Stimulated activated effector memory CD8-positive, alpha-beta T cell treated with anti-CD3 and anti-CD28 coated beads, Interleukin-12 subunit alpha, Interleukin-12 subunit beta, amount 100 ng/mL, for 72 hours (primary cell): ENCODE measurements at regions not wholly inside any gene's neighbourhood (a gene's known extent, or its start where the extent isn't known, plus 50 kb on each side); places are given as distances from the start of the nearest gene placed in this dataset.
"Not testable (repeated sequence)": the region's sequence is repeated elsewhere in the genome, so short reads cannot be mapped to it uniquely, and the experiment has no call there.

Source experiments
- ATAC-seq: fragments of 150-1000 bp; cut with Tn5 transposase; 2 replicates; pipeline ENCODE4 v1.10.0; 2021
- DNase-seq, 2 donors: peaks; one replicate each; pipeline ENCODE4 v3.0.0; 2021 to 2022; ENCODE audit warnings: low spot score in 2 of 2
- H3K27ac Mint-ChIP-seq: one replicate; pipeline ENCODE4 v1.8.0; 2022; ENCODE audit warnings: mild to moderate bottlenecking, mixed read lengths
- H3K36me3 Mint-ChIP-seq: one replicate; pipeline ENCODE4 v1.8.0; 2022; ENCODE audit warnings: mild to moderate bottlenecking, mixed read lengths
- H3K4me1 Mint-ChIP-seq: one replicate; pipeline ENCODE4 v1.8.0; 2022; ENCODE audit warnings: mixed read lengths
- H3K4me3 Mint-ChIP-seq: one replicate; pipeline ENCODE4 v1.8.0; 2022; ENCODE audit warnings: mild to moderate bottlenecking, mixed read lengths
- H3K9me3 Mint-ChIP-seq: one replicate; pipeline ENCODE4 v1.8.0; 2022; ENCODE audit warnings: mixed read lengths

DNA sequence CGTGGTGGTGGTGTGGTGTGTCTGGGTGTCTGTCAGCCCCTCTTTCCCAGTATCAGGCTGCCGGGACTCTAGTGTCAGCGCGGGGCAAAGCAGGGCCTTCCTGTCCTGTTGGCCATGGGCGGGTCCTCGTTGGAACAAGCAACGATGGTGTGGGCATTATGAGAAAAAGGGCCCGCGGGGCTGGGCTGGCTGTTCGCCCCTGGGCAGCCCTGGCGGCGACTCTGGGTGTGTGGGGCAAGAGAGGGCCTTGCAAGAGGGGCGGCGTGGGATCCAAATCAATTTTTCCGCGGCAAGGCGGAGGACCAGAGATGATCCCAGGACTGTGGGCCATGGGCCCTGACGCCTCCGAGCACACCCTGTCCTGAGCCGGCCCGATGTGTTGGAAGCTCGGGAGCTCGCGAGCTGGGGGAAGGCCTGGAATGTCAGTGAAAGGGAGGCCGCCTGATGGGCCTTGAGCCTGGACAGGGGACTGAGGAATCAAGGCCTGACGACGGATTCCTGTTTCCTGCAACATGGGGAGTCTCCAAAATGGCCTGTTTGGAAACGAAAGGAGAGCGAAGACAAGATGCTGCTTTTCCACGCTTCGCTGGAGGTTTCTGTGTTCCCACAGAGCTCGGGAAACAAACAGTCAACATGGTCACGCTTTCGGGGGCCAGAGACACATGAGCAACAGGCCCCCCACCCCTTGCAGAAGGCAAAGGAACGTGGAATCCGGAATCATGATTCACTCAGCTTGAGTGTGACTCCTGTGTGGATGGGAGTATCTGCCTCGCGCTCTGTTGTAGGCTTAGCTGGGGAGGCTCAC, 364.7 kb upstream of the DEFB115 start:
- Mint-ChIP-seq H3K36me3 (no peaks in the 10 kb centered on the region), H3K9me3 (no peaks in the 10 kb centered on the region), H3K4me3 (no peak overlapping the region), H3K4me1 (peaks cover 12% of the 10 kb centered on the region), H3K27ac (no peak overlapping the region)
- no peak for DNase-seq
- ATAC-seq, result no peak

DNA sequence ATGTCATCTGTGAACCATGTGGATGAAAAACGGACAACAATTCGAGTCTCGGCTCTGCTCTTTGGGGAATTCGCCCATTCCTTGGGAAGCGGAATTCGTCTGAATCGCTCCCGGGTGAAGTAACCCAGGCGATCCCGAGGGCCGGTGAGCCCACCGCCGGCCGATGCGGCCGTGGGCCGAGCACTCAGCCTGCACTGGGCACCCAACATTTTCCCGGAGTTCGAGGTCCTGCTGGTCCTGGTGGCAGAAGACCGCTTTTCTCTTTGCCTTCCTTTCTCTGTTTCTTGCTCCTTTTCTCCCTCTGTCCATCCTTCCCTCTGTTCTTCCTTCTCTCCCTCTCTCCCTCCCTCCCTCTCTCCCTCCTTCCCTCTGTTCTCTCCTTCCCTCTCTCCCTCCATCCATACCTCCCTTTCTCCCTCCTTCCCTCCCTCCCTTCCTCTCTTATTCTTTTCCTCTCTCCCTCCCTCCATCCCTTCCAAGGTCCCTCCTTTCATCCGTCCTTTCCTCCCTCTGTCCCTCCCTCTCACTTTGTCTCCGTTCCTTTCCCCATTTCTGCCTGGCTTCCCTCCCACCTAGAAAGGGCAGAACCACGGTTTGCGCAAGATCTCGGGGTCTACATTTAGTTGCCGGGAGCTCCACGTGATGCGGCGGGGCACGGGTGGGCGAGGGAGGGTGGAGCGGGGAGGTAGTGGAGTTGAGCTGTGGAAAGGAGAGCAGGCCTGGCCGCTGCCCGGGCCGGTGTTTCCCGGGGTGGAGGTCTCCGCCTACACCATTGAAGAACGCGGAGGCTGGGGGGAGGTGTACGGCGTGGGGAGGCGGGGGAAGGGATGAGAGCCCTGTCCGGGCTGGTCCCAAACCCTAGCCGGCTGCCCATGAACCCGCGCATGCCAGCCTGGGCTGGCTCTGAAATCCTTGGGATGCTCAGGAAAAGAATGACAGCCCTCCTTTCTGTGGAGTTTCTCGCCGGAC, 363.8 kb upstream of the DEFB115 start:
- not testable (repeated sequence) for H3K9me3 Mint-ChIP-seq, H3K36me3 Mint-ChIP-seq, H3K4me3 Mint-ChIP-seq, H3K27ac Mint-ChIP-seq, ATAC-seq, DNase-seq
- peaks cover 16% of the 10 kb centered on the region for H3K4me1 Mint-ChIP-seq

DNA sequence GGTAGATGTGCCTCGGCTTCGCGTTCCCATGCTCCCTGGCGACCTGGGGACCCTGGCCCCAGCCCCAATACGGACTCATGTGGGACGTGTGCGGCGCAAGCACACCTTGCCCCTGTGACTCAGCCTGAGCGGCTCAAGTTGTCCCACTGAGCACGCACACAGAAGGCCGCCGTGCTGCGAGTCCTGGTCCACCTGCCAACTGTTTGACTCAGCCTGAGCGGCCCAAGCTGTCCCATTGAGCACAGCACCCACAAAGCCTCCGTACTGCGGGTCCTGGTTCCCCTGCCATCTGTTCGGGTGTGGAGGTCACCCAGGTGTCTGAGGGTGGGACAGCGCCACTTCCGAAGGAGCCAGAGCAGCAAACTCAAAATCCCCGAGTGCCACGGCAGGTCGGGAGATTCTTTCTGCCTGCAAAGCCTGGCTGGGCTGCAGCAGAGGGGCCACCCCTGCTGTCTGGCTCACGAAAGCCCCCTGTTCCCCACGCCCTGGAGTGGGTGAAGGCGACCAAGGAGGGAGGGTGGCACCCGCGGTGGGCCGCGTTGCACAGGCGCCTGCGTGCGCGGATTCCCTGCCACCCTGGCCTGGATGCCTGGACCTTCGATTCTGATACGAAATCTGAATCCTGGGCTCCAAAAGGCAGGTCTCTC, 362.6 kb upstream of the DEFB115 start:
- peaks cover 23% of the 10 kb centered on the region for H3K4me1 Mint-ChIP-seq
- not testable (repeated sequence) for DNase-seq, ATAC-seq, H3K9me3 Mint-ChIP-seq, H3K27ac Mint-ChIP-seq, H3K4me3 Mint-ChIP-seq, H3K36me3 Mint-ChIP-seq

DNA sequence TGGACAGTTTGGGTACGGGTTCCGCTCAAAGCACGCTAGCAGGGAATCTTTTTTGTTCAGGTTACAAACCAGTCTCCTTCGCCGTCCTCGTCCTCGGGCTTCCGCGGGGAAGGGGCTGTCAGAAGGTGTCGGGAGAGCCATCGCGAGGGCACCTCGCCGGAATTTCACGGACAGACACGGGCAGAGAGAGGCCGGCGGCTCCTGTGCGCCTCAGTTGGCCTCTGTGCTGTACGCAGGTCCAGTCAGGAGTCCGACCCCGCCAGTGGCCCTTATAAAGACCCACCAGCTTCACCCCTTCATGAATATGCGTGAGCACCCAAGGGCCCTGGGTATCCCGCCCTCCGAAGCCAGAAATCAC, 362.1 kb upstream of the DEFB115 start:
- ATAC-seq, H3K27ac Mint-ChIP-seq, H3K9me3 Mint-ChIP-seq, DNase-seq, H3K4me3 Mint-ChIP-seq, H3K36me3 Mint-ChIP-seq: not testable (repeated sequence)
- H3K4me1 Mint-ChIP-seq, result peaks cover 23% of the 10 kb centered on the region

DNA sequence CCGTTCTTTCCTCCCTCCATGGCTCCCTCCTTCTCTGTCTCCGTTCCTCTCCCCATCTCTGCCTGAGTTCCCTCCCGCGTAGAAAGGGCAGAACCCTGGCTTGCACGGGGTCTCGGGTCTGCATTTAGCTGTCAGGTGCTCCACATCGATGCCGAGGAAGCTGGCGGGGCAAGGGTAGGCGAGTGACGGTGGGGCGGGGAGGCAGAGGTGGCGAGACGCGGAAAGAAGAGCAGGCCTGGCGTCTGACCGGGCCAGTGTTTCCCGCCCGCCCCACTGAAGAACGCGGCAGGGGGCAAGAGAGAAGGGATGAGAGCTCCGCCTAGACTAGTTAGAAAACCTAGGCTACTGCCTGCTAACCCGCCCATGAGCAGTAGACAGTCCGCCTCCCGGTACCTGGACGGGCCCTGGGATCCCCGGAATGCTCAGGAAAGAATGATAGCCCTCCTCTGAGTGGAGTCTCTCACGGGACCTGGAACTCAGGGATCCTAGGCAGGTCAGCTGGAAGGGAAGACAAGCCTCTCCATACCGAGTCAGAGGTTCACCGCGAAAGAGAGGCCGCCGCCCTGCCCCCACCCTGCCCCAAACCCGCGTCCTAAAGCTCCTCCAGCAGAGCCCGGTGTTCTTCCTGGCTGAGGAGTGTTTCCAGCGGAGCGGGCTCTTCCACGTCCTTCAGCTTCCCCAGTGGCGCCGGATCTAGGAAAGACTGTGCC, 357.9 kb upstream of the DEFB115 start:
- peaks cover 13% of the 10 kb centered on the region for H3K4me1 Mint-ChIP-seq
- H3K9me3 Mint-ChIP-seq, DNase-seq: not testable (repeated sequence)

DNA sequence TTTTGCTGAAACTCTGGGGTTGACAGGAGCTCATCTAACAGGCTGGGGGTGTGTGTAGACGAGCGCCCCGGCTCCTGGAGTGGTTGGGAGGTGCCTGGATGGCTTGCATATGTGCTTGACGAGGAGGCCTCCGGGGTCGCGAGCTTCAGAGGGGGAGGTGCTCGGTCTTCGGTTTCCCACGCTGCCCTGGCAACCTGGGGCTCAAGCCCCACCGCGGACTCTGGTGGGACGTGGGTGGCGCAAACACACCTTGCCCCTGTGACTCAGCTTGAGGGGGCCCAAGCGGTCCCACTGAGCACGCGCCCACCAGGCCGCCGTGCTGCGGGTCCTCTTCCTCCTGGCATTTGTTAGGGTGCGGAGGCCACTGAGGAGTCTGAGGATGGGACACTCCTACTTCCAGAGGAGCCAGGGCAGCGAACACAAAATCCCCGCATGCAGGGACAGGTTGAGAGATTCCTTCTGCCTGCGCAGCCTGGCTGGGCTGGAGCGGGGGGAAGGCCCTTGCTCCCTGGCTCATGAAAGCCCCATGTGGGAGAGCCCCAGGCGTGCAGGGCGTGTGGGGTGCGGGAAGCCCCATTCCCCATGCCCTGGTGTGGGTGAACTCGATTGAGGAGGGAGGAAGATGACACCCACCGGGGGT, 357.3 kb upstream of the DEFB115 start:
- not testable (repeated sequence) for DNase-seq, H3K27ac Mint-ChIP-seq, H3K4me3 Mint-ChIP-seq, ATAC-seq, H3K9me3 Mint-ChIP-seq, H3K36me3 Mint-ChIP-seq
- H3K4me1 Mint-ChIP-seq, result peaks cover 13% of the 10 kb centered on the region

More for the DNA sequence above, 357.9 kb upstream of the DEFB115 start:
- H3K27ac Mint-ChIP-seq, H3K4me3 Mint-ChIP-seq, ATAC-seq, H3K36me3 Mint-ChIP-seq: not testable (repeated sequence)

DNA sequence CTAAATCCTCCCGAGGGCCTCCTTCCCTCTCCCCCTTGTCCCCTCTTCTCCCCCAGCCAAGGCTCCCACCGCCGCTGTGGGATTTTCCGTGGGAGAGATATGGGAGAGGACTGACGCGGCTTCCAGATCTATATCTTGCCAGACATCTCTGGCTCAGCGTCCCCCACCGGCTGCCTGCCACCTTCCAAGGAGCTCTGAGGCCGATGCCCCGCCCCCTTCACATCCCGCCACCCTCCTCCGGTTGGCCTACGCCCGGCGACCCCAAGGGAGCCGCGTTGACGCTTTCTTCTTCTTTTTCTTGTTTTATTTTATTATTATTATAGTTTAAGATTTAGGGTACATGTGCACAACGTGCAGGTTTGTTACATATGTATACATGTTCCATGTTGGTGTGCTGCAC, 352.2 kb upstream of the DEFB115 start:
- not testable (repeated sequence) for H3K36me3 Mint-ChIP-seq, ATAC-seq, H3K4me1 Mint-ChIP-seq, DNase-seq, H3K27ac Mint-ChIP-seq, H3K4me3 Mint-ChIP-seq
- H3K9me3 Mint-ChIP-seq, result peaks cover 17% of the 10 kb centered on the region

DNA sequence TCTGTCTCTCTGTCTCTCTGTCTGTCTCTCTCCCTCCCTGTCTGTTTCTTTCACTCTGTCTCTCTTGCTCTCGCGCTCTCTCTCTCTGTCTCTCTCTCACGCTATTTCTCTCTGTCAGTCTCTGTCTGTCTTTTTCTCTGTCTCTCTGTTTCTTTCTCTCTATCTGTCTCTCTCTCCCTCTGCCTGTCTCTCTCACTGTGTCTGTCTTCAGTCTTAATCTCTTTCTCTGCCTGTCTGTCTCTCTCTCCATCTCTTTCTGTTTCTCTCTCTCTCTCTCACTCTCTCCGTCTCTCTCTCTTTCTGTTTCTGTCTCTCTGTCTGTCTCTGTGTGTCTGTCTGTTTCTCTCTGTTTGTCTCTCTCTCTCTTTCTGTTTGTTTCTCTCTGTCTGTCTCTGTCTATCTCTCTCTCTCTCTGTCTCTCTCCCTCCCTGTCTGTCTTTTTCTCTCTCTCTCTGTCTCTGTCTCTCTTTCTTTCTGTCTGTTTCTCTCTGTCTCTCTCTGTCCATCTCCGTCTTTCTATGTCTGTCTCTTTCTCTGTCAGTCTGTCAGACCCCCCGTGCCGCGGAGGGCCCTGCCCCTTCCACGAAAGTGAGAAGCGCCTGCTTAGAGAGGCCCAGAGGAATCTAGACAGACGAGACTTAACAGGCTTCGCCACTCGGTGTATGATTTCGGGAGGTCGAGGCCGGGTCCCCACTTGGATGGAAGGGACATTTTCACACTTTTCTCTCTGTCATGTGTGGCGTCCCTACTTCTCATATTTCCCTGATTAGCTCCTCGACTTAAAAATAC, 346.3 kb upstream of the DEFB115 start:
- ATAC-seq (no peak), DNase-seq (no peak)

DNA sequence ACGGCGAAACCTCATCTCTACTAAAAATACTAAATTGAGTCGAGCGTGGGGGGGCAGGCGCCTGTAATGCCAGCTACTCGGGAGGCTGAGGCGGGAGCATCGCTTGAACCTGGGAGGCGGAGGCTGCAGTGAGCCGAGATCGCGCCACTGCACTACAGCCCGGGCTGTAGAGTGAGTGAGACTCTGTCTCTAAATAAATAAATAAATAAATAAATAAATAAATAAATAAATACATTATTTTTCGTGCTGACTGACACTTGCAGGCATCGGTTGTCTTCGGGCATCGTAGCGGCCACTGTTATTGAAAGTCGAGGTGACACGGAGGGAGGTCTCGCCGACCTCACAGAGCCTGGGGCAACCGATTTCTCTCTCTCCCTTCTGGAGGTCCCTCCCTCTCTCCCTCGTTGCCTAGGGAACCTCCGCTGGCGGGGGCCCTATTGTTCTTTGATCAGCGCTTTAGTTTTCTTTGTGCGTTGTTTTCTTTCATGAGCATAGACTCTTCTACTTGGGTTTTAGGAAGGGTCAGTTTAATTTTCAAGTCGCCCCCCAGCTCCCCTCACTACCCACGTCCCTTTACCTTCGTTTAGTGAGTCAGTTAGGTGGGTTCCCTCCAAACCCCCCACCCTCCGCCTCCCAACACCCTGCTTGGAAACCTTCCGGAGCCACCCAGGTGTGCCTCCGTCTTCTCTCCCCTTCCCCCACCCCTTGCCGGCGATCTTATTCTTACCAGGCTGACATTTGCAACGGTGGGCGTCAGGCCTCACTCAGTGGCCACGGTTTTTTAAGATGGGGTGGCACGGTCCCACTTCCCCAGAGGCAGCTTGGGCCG, 345.4 kb upstream of the DEFB115 start:
- DNase-seq, H3K27ac Mint-ChIP-seq, H3K4me3 Mint-ChIP-seq, H3K36me3 Mint-ChIP-seq, ATAC-seq: not testable (repeated sequence)
- peaks cover 31% of the 10 kb centered on the region for H3K9me3 Mint-ChIP-seq
- H3K4me1 Mint-ChIP-seq, result peaks cover 31% of the 10 kb centered on the region

More for the DNA sequence above, 346.3 kb upstream of the DEFB115 start:
- H3K27ac Mint-ChIP-seq, result no peak overlapping the region
- no peaks in the 10 kb centered on the region for H3K36me3 Mint-ChIP-seq
- H3K4me3 Mint-ChIP-seq, result no peak overlapping the region
- H3K4me1 Mint-ChIP-seq, result peaks cover 31% of the 10 kb centered on the region
- peaks cover 34% of the 10 kb centered on the region for H3K9me3 Mint-ChIP-seq

DNA sequence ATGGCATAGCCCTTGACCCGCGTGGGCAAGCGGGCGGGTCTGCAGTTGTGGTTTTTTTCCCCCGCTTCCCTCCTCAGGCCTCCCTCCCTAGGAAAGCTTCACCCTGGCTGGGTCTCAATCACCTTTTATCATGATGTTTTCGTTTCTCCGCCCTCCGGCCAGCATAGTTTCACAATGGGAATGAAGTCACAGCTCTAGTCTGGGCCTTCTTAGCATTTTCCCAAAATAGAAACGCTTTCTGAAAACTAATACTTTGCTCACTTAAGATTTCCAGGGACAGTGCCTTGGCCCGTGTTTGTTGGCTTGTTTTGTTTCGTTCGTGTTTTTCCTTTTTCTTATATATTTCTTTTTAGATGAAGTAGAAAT, 344.8 kb upstream of the DEFB115 start:
- not testable (repeated sequence) for H3K4me3 Mint-ChIP-seq

DNA sequence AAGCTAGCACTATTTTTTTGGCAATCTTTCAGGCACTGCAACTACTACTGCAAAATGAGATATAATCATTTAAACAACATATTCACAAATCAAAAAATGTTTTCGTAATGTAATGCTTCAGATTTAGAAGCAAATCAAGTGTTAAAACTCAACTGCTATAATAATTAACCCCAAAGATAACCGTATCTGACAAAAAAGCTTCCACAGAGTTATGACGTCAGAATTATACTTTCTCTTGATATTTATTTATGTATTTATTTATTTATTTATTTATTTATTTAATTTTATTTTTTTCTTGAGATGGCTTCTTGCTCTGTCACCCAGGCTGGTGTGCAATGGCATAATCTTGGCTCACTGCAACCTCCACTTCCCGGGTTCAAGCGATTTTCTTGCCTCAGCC, 341.1 kb upstream of the DEFB115 start:
- not testable (repeated sequence) for H3K36me3 Mint-ChIP-seq, H3K4me3 Mint-ChIP-seq, ATAC-seq, H3K27ac Mint-ChIP-seq, DNase-seq
- peaks cover 14% of the 10 kb centered on the region for H3K4me1 Mint-ChIP-seq
- peaks cover 12% of the 10 kb centered on the region for H3K9me3 Mint-ChIP-seq

More for the DNA sequence above, 344.8 kb upstream of the DEFB115 start:
- H3K9me3 Mint-ChIP-seq, result peaks cover 30% of the 10 kb centered on the region
- not testable (repeated sequence) for ATAC-seq, H3K27ac Mint-ChIP-seq, DNase-seq, H3K36me3 Mint-ChIP-seq
- H3K4me1 Mint-ChIP-seq, result peaks cover 31% of the 10 kb centered on the region

DNA sequence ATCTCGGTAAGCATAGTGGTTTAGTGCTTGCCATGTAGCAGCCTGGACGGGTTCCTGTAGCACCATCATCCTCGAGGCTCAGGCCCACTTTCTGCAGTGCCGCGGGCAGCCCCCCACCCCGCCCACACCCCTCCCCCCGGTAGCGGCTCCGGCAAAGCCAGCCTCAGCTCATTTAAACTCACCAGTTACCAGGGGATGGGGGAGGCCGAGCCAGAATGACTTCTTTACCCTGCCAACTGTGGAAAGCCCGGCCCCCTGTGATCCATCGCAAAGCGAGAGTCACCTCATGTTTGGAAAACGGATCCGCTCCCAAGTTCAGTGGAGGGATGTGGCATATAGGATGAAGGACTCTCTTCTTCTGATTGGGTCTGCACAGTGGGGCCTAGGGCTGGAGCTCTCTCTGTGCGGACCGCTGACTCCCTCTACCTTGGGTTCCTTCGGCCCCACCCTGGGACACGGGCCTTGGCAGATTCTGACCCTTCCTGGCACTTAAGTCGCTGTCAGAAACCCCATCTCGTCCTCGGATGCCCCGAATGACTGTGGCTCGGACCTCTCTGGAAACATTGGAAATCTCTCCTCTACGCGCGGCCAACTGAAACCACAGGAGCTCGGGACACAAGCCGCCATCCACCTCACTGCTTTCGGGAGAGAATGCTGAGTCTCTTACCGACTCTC, 337.8 kb upstream of the DEFB115 start:
- no peak overlapping the region for H3K27ac Mint-ChIP-seq
- DNase-seq, result no peak
- H3K9me3 Mint-ChIP-seq, result peaks cover 5% of the 10 kb centered on the region
- H3K36me3 Mint-ChIP-seq, result no peaks in the 10 kb centered on the region
- ATAC-seq, result no peak
- no peaks in the 10 kb centered on the region for H3K4me1 Mint-ChIP-seq
- no peak overlapping the region for H3K4me3 Mint-ChIP-seq
